Bronchial epithelial cell (primary cell): ENCODE measurements at regions not wholly inside any gene's neighbourhood (a gene's known extent, or its start where the extent isn't known, plus 50 kb on each side); places are given as distances from the start of the nearest gene placed in this dataset.

Source experiments
- DNase-seq: peaks from one replicate; pipeline ENCODE4 v3.0.0-alpha.2; 2010; ENCODE audit warnings: low read depth
- FAIRE-seq: peaks from 2 replicates; lab custom pipeline; 2011; peaks lifted over from hg19 to GRCh38; lab: Jason Lieb, UNC
- H3K27me3 ChIP-seq: 2 replicates; pipeline ENCODE4 v1.5.1; 2011; ENCODE audit warnings: low read length; ENCODE audit not compliant: control insufficient read depth, insufficient read depth
- H3K36me3 ChIP-seq: 2 replicates; pipeline ENCODE4 v1.5.1; 2011; ENCODE audit warnings: low read length; ENCODE audit not compliant: control insufficient read depth, insufficient read depth
- H3K4me3 ChIP-seq: 2 replicates; pipeline ENCODE4 v1.5.1; 2011; ENCODE audit warnings: mild to moderate bottlenecking, low read depth, low read length, control low read depth
- TF ChIP-seq, protein P1 (sequence below): IDR thresholded peaks from 2 replicates; pipeline ENCODE4 v1.5.1; 2011; ENCODE audit warnings: mild to moderate bottlenecking, moderate library complexity, low read length, control low read depth, inconsistent platforms; ENCODE audit not compliant: insufficient read depth, severe bottlenecking

DNA sequence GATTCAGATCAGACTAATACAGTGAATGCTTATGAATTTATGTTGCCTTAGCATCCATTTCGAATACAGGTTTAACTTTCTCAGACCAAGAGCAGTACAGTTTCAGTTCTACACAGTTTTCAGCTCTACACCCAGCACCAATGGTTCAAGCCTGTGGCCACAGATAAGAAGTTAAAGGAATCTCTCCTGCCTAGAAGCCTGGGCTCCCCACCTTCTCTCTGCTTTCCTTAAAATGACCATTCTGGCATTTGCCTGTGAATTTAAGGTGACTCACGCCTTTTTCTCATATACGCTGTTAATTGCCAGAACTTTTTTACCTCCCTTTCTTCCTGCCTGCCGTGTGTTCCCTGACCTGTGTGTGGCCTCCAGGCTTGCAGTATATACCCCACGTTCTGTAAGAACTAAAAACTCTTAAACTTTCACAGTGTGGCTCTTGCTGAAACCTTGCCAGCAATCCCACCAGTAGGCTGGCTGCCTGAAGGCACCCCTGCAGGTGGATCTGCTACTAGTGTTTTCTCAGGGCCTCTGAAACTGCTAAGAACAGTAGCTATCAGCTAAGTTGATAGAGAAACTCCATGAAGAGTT is 692.8 kb upstream of the CDH18 start:
- H3K27me3 ChIP-seq: no peaks in the 10 kb centered on the region
- peak; percentile 15 for DNase-seq
- H3K4me3 ChIP-seq: no peak overlapping the region
- no peaks in the 10 kb centered on the region for H3K36me3 ChIP-seq
- TF ChIP-seq, protein P1, sequence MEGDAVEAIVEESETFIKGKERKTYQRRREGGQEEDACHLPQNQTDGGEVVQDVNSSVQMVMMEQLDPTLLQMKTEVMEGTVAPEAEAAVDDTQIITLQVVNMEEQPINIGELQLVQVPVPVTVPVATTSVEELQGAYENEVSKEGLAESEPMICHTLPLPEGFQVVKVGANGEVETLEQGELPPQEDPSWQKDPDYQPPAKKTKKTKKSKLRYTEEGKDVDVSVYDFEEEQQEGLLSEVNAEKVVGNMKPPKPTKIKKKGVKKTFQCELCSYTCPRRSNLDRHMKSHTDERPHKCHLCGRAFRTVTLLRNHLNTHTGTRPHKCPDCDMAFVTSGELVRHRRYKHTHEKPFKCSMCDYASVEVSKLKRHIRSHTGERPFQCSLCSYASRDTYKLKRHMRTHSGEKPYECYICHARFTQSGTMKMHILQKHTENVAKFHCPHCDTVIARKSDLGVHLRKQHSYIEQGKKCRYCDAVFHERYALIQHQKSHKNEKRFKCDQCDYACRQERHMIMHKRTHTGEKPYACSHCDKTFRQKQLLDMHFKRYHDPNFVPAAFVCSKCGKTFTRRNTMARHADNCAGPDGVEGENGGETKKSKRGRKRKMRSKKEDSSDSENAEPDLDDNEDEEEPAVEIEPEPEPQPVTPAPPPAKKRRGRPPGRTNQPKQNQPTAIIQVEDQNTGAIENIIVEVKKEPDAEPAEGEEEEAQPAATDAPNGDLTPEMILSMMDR: no peak
- no peak for FAIRE-seq

- no peak overlapping the region for H3K4me3 ChIP-seq
- H3K27me3 ChIP-seq: no peaks in the 10 kb centered on the region
- no peaks in the 10 kb centered on the region for H3K36me3 ChIP-seq
- FAIRE-seq (peak; percentile 96), DNase-seq (peak; percentile 99)
- TF ChIP-seq, protein P1: no peak
Observed at GRCh38 chr5:20678814-20679298, 690.9 kb upstream of the CDH18 start.

DNA sequence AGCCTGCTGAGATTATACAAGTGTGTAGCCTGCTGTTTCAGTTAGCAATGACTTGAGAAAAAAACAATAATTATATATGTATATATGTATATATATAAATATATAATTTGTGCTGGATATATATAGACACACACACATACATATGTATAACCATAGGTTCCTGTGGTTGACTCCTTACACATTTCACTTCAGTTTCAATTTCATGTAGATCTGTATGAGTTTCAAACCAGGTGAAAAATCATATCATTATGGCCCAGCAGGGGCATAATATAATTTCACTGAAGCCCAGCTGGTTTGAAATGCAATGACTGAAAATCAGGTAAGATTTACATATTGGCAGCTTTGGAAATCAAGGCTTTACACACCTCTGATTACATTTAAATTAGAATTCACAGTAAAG is 690.4 kb upstream of the CDH18 start:
- no peaks in the 10 kb centered on the region for H3K36me3 ChIP-seq
- no peak for DNase-seq
- H3K4me3 ChIP-seq: no peak overlapping the region
- H3K27me3 ChIP-seq: no peaks in the 10 kb centered on the region
- no peak for FAIRE-seq
- TF ChIP-seq, protein P1: no peak

- no peak overlapping the region for H3K4me3 ChIP-seq
- FAIRE-seq: no peak
- H3K27me3 ChIP-seq: no peaks in the 10 kb centered on the region
- no peaks in the 10 kb centered on the region for H3K36me3 ChIP-seq
- TF ChIP-seq, protein P1: no peak
- DNase-seq: no peak
Observed at GRCh38 chr5:20660588-20660987, 672.6 kb upstream of the CDH18 start.

DNA sequence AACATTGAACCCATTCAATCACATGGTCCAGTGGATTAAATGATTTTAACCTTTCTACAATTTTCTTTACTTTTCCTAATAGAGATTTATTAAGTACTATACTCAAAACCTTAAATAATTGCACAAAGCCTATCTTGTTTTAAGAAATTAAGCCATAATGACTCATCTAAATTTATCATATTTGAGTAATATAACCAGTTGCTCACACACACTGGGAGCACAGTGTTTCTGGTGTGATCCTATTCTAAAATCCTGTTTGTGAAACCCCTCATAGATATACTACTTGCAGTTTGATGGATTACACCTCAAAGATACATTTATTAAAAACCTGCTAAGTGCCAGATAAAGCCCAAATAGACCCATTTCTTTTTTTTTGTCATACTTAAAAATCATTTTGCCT is 668.3 kb upstream of the CDH18 start:
- FAIRE-seq: no peak
- TF ChIP-seq, protein P1: no peak
- H3K36me3 ChIP-seq: no peaks in the 10 kb centered on the region

DNA sequence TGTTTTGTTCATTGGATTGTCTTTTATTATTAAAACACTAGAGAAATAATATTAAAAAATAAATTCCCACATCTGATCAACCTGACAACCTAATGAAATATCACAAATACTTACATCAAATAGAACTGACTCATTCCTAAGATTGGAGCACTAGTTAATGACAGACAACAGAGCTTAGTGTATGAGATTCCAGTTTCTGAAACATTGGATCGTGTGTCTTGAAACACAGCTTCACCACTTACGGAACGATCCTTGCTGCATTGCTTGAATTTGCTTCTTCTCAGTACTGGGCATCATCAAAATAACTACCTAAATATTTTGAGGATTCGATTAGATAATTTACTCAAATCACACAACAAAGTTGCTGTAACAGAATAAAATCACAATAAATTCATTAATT is 667.2 kb upstream of the CDH18 start:
- DNase-seq (no peak), FAIRE-seq (no peak)
- TF ChIP-seq, protein P1: no peak
- Histone ChIP-seq H3K36me3 (no peaks in the 10 kb centered on the region), H3K4me3 (no peak overlapping the region), H3K27me3 (no peaks in the 10 kb centered on the region)

More for the DNA sequence above, 668.3 kb upstream of the CDH18 start:
- peak; percentile 37 for DNase-seq
- Histone ChIP-seq H3K4me3 (no peak overlapping the region), H3K27me3 (no peaks in the 10 kb centered on the region)
